ENCODE measurements at regions not wholly inside any gene's neighbourhood (a gene's known extent, or its start where the extent isn't known, plus 50 kb on each side); places are given as distances from the start of the nearest gene placed in this dataset.

- no peak for DNase-seq
Measured at GRCh38 chr2:21966139-21966538, 842.4 kb downstream of the TDRD15 start.

GRCh38 chr2:21970971-21971370 is 847.2 kb downstream of the TDRD15 start:
- no peak for DNase-seq

- no peak for DNase-seq
Measured at GRCh38 chr2:21972586-21972985, 848.8 kb downstream of the TDRD15 start.

DNA sequence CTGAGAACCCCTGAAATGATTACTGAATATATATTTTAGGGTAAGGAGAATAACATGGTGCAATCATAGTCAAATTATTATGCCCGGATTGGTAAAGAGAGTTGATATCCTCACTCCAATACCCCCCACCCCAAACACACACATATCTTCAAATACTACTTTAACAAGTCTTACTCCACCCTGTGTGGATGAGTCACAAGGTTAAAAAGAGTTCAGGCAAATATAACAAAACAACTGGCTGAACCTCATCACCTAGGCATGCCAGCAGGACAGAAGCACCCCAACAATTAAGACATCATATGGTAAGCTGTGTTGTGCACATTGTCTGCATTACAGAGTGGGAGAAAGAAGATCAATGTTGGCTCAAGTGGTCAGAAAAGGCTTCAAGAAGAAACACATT is 857.4 kb downstream of the TDRD15 start:
- no peak for DNase-seq

GRCh38 chr2:21993002-21993401 is 869.2 kb downstream of the TDRD15 start:
- no peak for DNase-seq

- no peak for DNase-seq
Measured at GRCh38 chr2:21996339-21996738, 872.6 kb downstream of the TDRD15 start.

DNA sequence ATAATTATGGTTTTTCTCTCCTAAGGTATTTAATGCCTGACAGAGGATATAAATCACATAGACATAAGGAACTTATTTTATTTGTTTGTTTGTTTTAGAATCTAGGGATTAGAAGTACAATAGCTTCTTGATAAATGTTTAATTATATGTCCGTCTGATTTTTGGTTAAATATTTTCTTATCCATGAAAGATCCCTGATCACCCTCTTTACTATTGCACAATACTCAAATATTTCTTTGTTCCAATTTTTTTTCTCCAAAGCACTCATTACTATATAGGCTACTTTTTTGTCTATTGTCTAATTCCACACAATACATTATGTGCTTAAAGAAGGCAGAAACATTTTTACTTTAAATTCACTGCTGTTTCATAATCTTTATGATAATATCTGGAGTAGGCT is 875.8 kb downstream of the TDRD15 start:
- DNase-seq = no peak

DNA sequence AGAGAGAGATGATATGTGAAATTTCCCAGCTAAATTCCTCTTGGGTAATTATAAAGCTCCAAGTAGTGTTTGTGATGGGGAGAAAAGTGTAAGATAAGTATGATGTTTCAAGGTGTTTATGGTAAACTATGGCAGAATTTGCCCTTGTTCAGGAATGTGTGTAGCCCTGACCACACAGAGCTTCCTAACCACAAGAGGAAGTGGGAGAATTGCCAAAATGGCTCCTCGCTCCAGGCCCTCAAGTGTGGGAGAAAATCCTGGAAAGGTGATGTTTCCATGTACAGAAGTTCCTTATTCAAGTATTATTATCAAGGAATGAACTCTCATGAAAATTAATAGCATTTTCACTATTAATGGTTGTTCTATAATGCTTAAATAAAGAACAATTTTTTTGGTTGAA is 878.3 kb downstream of the TDRD15 start:
- DNase-seq = no peak

GRCh38 chr2:22003270-22003669 is 879.5 kb downstream of the TDRD15 start:
- DNase-seq = no peak

GRCh38 chr2:22011048-22011447 is 887.3 kb downstream of the TDRD15 start:
- no peak for DNase-seq

GRCh38 chr2:22020091-22020742 is 896.4 kb downstream of the TDRD15 start:
- DNase-seq = peak in 2 of 3 donors; percentile 6 to 12

DNA sequence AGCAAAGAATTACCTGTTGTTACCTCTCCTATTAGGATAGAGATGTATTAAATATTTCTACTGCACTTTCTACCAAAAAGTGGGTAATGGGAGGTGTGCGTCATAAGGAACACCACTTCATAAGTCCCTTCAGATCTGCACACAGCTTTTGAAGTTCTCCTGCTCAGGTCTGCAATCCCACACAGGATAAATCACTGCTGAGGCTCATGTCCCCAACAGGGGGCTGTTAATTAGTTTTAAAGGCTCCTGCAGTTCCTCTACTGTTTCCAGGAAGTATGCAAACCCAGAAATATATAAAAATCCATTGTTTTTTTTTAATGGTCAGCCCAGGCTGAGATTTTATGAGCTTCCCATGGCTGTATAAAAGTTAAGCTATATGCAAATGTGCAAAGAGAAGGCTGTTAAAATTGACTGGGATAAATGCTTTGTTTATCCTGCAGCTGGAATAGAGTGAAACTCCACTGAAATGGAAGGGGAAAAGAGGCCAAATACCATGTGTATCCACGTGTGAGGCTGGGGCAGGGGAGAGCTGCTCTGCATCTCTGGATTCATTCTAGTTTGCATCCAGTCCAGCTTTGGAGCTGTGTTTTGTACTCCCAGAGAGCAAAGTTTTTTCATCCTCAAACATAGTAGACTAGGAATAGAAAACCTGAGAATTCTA is 903.7 kb downstream of the TDRD15 start:
- peak in 1 of 3 donors; percentile 31 for DNase-seq

- peak; percentile 71 to 95 (median 85) for DNase-seq
Measured at GRCh38 chr2:22035361-22035830, 911.6 kb downstream of the TDRD15 start.

GRCh38 chr2:22037274-22037673 is 913.5 kb downstream of the TDRD15 start:
- DNase-seq = peak; percentile 70 to 89 (median 79)

- no peak for DNase-seq
Measured at GRCh38 chr2:22043784-22044183, 920.0 kb downstream of the TDRD15 start.

DNA sequence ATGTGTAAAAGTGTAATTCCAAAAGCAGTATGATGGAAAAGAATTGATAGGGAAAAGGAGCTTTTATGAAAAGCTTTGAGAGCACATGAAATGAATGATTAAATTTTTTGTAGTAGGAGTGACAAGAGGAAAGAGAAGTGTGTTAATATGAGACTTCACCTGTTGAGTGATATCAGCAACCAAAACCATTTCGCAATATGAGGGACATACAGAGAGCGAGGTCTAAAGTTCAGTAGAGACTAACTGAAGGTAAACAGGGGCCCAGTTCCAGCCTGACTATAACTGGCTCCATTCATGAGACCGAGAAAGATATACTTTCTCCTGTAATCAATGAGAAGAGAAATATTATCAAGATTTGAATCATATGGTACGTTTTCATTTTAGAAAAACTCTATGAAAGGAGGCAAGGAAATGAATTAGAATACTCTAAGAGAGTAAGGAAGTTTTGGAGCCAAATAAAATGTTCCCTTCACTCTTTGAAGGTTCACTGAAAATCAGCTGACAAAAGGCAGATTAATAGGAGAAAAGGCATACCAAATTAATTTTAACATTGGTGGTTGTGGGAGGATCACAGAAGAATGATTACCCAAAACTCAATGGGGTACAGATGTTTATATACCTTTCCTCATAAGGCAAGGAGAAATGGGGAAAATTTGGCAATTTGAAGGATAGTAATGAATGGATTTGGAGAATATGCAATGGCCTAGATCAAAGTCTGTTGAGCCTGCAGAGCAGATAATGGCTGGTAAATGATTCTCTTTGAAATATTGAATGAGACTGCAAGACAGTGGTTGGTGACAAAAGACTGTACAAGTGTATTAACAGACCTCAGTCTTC is 932.2 kb downstream of the TDRD15 start:
- no peak for DNase-seq

- DNase-seq = no peak
Measured at GRCh38 chr2:22056621-22057132, 932.9 kb downstream of the TDRD15 start.

- DNase-seq = no peak
Measured at GRCh38 chr2:22062679-22063078, 938.9 kb downstream of the TDRD15 start.

- peak in 2 of 3 donors; percentile 2 to 10 for DNase-seq
Measured at GRCh38 chr2:22076454-22076853, 952.7 kb downstream of the TDRD15 start.

DNA sequence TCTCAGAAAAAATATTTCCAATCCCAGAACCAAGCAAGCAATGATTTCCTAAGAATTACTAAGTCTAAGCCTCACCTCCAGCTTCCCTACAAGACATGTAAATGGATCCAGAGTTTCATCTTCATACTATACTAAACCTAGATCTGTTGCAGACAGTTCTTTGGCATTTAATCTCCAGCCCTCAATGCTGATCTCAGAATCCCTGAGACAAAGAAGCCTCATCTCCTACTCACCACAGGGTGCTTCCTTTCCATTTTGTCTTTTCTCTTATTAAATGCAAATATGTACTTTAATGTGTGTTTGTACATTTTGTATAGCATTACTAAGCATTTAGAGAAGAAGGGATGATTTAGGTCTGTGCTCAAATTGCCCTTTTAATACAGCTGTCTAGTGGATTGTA is 954.9 kb downstream of the TDRD15 start:
- DNase-seq = no peak

- DNase-seq = no peak
Measured at GRCh38 chr2:22079583-22079982, 955.8 kb downstream of the TDRD15 start.

DNA sequence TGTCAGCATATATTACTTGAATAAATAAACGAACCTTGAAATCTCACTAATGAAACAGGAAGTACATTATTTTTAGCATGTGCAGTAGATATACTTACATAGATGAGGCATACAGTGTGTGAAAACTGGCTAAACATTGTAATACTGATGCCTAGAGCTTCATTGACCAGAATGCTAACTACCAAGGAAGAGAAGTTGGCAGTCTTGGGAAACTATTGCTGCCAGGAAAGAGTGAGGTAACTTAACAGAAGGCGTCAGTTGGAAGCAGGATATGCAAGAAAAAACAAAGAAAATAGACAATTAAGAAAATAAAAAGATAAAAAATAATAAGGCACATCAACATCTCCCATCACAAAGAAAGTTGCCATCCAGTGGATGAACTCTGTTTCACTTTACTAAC is 963.0 kb downstream of the TDRD15 start:
- DNase-seq = no peak

All from muscle of back (tissue), 3 donors.